Renal cortex interstitium (tissue), 11 donors: ENCODE measurements at regions not wholly inside any gene's neighbourhood (a gene's known extent, or its start where the extent isn't known, plus 50 kb on each side); places are given as distances from the start of the nearest gene placed in this dataset.

ENCODE experiments used
- DNase-seq, 11 donors: peaks; one replicate each; pipeline ENCODE4 v3.0.0-alpha.2; 2013; ENCODE audit warnings: low read depth in 9 of 11, low spot score in 4 of 11; ENCODE audit errors: extremely low read depth in 1 of 11

- no peak for DNase-seq
Observed at GRCh38 chr20:50320901-50321796, 130.5 kb downstream of the CEBPB start.

- no peak for DNase-seq
Observed at GRCh38 chr20:50321797-50322480, 131.3 kb downstream of the CEBPB start.

- no peak for DNase-seq
Observed at GRCh38 chr20:50322703-50323131, 132.1 kb downstream of the CEBPB start.

DNA sequence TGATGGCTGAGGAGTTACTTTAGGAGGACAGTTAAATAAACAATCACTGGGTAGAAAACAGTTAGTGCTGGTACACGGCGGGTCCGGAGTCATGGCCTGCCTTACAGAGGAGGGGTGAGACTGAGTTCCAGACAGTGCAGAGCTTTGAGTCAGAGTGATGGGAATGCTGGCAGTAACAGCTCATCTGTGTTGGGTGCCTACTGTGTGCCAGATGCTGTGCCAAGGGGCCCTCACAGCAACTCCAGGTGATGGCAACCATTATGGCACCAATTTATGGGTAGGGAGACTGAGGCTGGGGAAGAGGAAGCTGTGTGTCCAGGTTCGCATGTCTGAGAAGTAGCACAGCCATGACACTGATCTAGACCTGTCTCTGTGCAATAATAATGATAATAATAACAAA is 132.6 kb downstream of the CEBPB start:
- no peak for DNase-seq

- DNase-seq = no peak
Observed at GRCh38 chr20:50323777-50324775, 133.4 kb downstream of the CEBPB start.

DNA sequence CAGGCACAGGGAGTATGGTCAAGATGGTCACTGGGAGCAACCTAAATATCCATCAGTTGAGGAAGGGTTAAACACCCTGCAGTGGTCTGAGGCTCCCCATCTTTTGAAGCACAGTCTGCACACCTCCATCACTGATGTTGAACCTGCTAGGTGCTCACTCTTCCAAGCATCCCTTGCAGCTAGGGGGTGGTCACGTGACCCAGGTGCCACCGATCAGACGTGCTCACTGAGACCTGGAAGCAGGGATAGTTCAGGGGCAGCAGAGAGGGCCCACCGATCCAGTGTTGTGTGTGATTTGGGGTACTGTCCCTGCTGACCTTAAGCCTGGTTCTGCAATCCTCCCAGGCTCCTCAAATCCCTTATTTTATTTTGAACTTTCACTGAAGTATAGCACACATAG is 134.6 kb downstream of the CEBPB start:
- no peak for DNase-seq

DNA sequence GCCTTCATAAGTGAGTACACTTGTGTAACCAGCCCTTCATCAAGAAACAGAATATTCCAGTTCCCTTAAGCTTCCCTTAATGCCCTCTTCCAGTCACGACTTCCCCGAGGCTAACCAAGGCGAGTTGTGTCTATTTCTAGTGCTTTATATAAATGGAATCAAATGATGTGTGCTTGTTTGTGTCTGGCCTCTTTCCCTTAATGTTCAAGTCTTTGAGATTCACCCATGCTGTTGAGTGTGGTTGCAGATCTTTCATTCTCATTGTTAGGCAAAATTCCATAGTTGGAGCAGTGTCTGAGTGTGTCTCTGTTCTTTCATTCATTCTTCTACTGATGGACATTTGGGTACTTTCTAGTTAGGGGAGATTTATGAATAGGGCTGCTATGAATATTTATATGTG is 135.0 kb downstream of the CEBPB start:
- no peak for DNase-seq

DNA sequence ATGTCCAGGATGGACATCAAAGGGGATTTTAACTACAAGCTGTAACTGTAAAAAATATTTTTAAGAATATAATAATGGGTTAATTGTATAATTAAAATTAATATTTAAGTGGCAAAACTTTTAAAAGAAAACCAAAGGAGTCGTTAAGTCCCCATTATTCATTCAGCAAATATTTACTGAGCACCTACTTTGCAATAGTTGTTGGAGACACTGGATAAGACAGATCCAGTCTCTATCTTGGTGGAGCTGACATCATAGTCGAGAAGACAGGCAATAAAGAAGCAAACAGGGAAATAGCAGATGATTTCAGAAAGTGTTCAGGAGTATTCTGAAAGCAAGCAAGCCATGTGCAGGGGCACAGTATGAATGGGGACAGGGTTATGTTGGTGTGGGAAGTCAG is 137.0 kb downstream of the CEBPB start:
- DNase-seq = no peak

DNA sequence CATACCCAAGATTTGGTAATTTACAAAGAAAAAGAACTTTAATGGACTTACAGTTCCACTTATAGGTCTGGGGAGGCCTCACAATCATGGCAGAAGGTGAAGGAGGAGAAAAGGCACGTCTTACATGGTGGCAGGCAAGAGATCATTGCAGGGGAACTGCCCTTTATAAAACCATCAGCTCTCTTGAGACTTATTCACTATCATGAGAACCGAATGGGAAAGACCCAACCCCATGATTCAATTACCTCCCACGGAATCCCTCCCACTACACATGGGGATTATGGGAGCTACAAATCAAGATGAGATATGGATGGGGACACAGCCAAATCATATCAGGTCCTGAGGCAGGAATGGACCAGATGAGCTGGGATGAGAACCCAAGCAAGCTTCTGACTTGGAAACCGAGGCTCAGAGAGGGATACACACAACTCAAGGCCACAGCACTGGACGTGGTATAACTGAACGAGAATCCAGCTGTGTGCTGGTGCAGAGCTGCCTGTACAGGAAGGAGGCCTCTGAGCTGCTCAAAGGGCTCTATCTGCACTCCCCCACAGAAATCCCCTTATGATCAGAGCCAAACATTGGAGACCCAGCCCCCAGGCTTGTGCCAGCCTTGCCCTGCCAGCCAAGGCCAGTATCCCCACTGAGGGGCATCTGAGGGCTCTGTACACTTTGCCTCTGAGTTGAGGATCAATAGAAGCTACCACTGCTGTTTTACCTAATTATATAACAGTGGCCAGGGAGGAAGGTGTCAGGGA is 137.8 kb downstream of the CEBPB start:
- DNase-seq = no peak

- no peak for DNase-seq
Observed at GRCh38 chr20:50328996-50329898, 138.6 kb downstream of the CEBPB start.

DNA sequence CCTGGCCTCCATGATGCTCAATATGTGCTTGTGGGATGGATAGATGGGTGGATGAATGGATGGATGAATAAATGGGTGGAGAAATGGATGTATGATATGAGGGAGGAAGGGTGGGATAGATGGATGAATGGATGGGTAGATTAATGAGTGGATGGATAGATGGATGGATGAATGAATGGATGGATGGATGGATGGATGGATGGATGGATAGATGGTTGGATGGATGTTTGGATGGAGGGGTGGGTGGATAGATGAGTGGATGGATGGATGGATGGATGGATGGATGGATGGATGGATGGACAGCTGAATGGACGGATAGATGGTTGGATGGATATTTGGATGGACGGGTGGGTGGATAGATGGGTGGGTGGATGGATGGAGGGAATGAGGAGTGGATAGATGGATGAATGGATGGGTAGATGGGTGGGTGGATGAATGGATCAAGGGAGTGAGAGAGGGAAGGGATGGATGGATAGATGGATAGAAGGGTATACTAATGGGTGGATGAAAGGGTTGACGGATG is 139.4 kb downstream of the CEBPB start:
- DNase-seq = no peak

DNA sequence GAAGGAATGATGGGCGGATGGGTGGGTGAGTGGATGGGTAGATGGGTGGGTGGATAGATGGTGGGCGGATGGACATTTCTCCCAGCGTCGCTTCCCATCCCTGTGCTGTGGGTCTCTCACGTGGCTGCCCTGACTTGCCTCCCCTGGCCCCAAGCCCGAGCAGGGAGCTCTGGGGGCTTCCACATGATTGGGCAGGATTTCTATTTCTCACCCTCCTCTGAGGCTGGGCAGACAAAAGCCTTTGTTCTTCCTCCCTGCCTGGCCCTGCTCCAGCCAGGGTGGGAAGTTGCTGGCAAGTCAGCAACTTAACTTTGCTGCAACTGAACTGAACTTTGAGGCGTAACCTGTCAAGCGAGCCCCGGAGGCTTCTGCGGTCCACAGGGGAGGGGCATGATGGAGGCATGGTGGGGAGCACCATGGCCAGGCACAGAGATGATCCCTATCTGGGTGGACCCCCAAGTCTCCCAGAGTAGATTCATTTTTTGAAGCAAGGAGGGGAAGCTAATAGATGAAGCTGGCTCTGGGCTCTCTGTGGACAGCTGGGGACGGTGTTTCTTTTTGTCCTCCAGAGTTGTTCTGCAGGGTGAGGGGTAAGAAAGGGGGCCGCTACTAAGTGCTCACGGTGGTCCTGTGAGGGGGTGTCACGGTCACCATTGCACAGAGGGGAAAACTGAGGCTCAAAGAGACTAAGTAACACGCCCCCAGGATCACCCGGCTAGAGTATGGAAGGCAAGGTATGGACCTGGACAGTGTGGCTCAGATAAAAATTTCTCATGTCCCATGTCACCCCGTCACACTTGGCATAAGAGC is 140.1 kb downstream of the CEBPB start:
- DNase-seq = no peak

DNA sequence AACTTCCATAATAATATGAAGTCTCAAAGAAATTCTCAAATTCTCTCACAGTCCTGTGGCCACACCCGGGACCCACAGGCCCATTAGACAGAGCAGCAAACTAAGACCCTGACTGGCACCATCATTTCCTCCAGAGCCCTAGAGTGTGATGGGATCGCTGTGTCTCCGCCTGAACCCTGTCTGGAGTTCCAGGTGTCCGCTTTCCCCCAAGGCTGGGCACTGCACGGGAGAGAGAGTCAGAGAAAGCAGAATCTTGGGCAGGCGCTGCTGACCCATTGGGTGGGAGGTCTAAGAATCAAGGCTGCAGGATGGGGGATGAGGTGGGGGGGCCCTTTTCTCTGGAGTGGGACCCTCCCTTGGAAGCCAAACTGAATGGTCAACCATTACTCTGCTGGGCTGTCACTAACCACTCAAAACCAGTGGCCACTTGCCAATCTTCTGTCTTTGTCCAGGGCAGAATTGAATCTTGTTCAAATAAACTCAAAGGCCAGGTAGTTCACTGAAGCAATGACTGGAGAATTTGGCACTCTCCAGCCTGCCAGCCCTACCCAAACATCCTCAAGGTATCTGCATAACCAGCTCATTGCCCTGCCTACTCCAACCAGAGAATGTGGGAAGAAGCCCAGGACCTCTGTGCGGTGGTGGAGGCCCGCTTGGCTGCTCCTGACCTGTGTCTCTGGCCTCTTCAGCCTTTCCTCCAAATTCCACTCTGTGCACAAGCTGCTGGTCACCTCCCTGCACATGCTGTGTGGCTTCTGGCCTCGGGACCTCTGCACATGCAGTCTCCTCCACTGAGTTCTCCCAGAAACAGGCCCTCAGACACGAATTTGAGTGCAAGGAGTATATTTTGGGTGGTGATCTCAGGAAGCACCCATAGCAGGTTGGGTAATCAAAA is 141.1 kb downstream of the CEBPB start:
- DNase-seq = no peak

DNA sequence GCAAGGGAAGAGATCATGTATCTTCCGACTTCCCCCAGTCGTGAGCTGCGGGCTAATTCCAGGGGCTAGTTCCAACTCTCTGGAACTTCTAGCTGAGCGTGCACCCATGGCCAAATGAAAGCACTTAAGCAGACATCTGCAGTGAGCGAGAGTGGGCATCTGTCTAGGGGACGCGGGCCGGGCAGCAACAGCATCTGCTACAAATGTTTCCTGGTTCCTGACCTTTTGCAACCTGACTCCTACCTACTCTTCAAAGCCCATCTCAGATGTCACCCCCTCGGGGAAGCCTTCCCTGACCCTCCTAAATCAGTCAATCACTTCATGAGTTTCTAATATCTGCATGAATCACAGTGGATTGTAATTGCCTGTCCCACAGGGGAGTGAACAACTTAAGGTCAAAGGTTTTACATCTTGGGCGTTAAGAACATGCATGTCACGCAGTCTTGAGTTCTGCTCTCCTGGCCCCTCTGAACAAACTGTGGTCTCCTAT is 141.9 kb downstream of the CEBPB start:
- no peak for DNase-seq

- DNase-seq = no peak
Observed at GRCh38 chr20:50333131-50333670, 142.6 kb downstream of the CEBPB start.
